ENCODE measurements at regions not wholly inside any gene's neighbourhood (a gene's known extent, or its start where the extent isn't known, plus 50 kb on each side); places are given as distances from the start of the nearest gene placed in this dataset.

DNA sequence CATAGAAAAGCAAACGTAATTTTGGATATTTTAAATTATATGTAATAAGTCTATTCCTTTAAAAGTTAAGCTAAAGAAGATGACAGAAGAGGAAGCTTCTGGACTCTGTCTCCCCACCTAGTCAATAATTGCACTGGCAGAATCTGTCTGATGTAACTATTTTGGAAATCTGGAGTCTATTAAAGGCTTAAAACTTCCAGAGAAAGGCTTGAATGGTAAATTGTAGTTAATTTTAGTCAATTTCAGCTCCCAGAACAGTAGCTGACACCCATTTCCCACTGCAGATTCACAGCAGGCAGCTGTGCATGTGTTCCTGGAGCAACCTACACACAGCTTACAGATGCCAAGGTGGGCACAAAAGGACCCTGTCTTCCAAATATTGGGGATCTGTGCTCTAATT, 304.1 kb downstream of the PCDH20 start:
- Histone ChIP-seq H3K4me3 (no peak overlapping the region), H3K27ac (no peak overlapping the region), H3K27me3 (no peaks in the 10 kb centered on the region), H3K9me3 (peaks cover 0 to 16% (median 0%) of the 10 kb centered on the region in 4 donors), H3K4me1 (no peaks in the 10 kb centered on the region), H3K36me3 (no peaks in the 10 kb centered on the region)
- DNase-seq (ENCODE audit: low spot score in 2 of 2) = no peak
- TF ChIP-seq POLR2A (IDR thresholded peaks at IDR 0.05) (no peak), EP300 (IDR thresholded peaks at IDR 0.05) (no peak)
- TF ChIP-seq, protein P1, sequence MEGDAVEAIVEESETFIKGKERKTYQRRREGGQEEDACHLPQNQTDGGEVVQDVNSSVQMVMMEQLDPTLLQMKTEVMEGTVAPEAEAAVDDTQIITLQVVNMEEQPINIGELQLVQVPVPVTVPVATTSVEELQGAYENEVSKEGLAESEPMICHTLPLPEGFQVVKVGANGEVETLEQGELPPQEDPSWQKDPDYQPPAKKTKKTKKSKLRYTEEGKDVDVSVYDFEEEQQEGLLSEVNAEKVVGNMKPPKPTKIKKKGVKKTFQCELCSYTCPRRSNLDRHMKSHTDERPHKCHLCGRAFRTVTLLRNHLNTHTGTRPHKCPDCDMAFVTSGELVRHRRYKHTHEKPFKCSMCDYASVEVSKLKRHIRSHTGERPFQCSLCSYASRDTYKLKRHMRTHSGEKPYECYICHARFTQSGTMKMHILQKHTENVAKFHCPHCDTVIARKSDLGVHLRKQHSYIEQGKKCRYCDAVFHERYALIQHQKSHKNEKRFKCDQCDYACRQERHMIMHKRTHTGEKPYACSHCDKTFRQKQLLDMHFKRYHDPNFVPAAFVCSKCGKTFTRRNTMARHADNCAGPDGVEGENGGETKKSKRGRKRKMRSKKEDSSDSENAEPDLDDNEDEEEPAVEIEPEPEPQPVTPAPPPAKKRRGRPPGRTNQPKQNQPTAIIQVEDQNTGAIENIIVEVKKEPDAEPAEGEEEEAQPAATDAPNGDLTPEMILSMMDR (IDR thresholded peaks at IDR 0.05) = no peak
- 48 to 57% methylated on average over 1 of the region's 1 CpG for WGBS, 2 donors

DNA sequence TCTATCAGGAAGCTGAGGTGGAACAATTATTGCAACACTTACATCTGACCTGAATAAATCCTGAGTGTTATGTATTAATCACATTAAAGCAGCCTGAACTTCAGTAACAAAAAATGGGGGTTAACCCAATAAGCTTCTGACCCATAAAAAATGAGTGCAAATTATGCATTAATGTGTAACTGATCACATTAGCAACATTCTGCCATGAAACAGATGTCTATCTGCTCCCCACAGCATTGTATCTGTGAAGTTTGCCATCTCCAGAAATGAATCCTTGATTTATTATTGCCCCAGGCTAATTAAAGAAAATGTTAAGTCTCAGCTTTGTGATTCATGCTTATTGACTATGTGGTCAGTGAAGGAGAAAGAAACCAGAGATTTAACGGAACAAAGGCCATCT, 304.9 kb downstream of the PCDH20 start:
- no peak for TF ChIP-seq POLR2A (IDR thresholded peaks at IDR 0.05)
- TF ChIP-seq, protein P1 (IDR thresholded peaks at IDR 0.05) = no peak
- TF ChIP-seq EP300 (IDR thresholded peaks at IDR 0.05) = no peak
- DNase-seq (ENCODE audit: low spot score in 2 of 2) = no peak
- Histone ChIP-seq H3K27me3 (no peaks in the 10 kb centered on the region), H3K4me1 (no peaks in the 10 kb centered on the region), H3K9me3 (peaks cover 0 to 16% (median 0%) of the 10 kb centered on the region in 4 donors), H3K4me3 (no peak overlapping the region), H3K27ac (no peak overlapping the region), H3K36me3 (no peaks in the 10 kb centered on the region)
- WGBS, 2 donors = 37 to 43% methylated on average over 1 of the region's 1 CpG

DNA sequence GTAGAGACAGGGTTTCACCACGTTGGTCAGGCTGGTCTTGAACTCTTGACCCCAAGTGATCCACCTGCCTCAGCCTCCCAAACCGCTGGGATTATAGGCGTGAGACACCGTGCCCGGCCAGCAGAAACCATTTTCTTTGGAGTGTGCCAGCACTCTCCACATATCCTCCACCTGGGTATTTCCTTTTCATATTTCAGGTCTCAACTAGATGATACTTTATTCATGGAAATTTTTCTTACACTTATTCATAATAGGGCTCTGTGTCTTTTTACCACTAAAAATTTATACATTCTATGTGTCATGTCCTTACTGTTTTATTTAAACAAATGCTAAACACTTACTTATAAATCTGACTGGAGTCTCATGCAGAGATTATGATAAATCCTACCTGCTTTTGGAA, 305.9 kb downstream of the PCDH20 start:
- 88 to 89% methylated on average over 5 of the region's 5 CpGs for WGBS, 2 donors
- peaks cover 0 to 16% (median 0%) of the 10 kb centered on the region in 4 donors for H3K9me3 ChIP-seq
- no peaks in the 10 kb centered on the region for H3K4me1 ChIP-seq
- DNase-seq (ENCODE audit: low spot score in 2 of 2) = no peak
- no peak for TF ChIP-seq EP300 (IDR thresholded peaks at IDR 0.05)
- TF ChIP-seq, protein P1 (IDR thresholded peaks at IDR 0.05) = no peak
- no peak overlapping the region for H3K4me3 ChIP-seq
- no peaks in the 10 kb centered on the region for H3K27me3 ChIP-seq
- no peaks in the 10 kb centered on the region for H3K36me3 ChIP-seq
- no peak overlapping the region for H3K27ac ChIP-seq

- no peaks in the 10 kb centered on the region for H3K4me1 ChIP-seq
- H3K27ac ChIP-seq = no peak overlapping the region
- no peaks in the 10 kb centered on the region for H3K36me3 ChIP-seq
- H3K27me3 ChIP-seq = no peaks in the 10 kb centered on the region
- peaks cover 0 to under 1% (median 0%) of the 10 kb centered on the region in 4 donors for H3K9me3 ChIP-seq
- no peak overlapping the region for H3K4me3 ChIP-seq
- TF ChIP-seq, protein P1 (IDR thresholded peaks at IDR 0.05) = no peak
- TF ChIP-seq POLR2A (IDR thresholded peaks at IDR 0.05) = no peak
- no peak for TF ChIP-seq EP300 (IDR thresholded peaks at IDR 0.05)
- DNase-seq (ENCODE audit: low spot score in 2 of 2) = no peak
- WGBS, 2 donors = 96% methylated on average over 2 of the region's 2 CpGs
Observed at GRCh38 chr13:61107989-61108388, 307.7 kb downstream of the PCDH20 start.

DNA sequence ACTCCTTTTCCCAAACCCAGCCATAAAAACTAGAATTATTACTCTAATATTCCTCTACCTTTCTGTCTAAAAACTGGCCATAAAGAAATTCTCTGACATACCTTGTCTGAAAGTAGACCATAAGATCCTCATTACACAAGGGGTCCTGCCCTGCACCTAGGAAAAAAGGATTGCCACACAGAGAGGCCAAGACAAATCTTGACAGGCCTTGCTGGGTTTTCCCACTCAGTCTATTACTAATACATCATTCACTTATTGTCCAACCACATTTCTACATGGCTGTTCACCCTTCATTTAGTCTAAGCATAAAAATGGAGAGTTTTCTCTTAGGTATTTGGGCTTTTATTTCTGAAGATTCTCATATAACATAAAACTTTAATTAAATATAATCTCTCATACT, 319.8 kb downstream of the PCDH20 start:
- Histone ChIP-seq H3K9me3 (no peaks in the 10 kb centered on the region), H3K4me1 (no peaks in the 10 kb centered on the region), H3K36me3 (no peaks in the 10 kb centered on the region), H3K27me3 (no peaks in the 10 kb centered on the region), H3K4me3 (no peak overlapping the region), H3K27ac (no peak overlapping the region)
- DNase-seq (ENCODE audit: low spot score in 2 of 2) = no peak
- TF ChIP-seq EP300 (IDR thresholded peaks at IDR 0.05) = no peak
- TF ChIP-seq, protein P1 (IDR thresholded peaks at IDR 0.05) = no peak
- TF ChIP-seq POLR2A (IDR thresholded peaks at IDR 0.05) = no peak

Measured in tibial nerve (tissue), 4 donors.